GM23338 (cell line): ENCODE measurements at regions not wholly inside any gene's neighbourhood (a gene's known extent, or its start where the extent isn't known, plus 50 kb on each side); places are given as distances from the start of the nearest gene placed in this dataset.

Experiments
- CREB1 ChIP-seq: fragments of 250-450 bp; sonication (Bioruptor Pico); IDR thresholded peaks from 2 replicates; pipeline ENCODE4 v1.5.0; 2020; ENCODE audit warnings: low read depth, mild to moderate bottlenecking, moderate library complexity
- CTCF ChIP-seq, 2 experiments: fragments of 200-600 bp in 1 of 2; sonication (generic) in 1 of 2; conservative IDR thresholded peaks; 2 replicates each; pipeline versions ENCODE4 v1.5.1 to v1.6.1; 2016 to 2017; ENCODE audit warnings: antibody characterized with exemption in 2 of 2, low read depth in 2 of 2, mild to moderate bottlenecking in 2 of 2, moderate library complexity in 1 of 2
- ETS1 ChIP-seq: IDR thresholded peaks from 2 replicates; pipeline ENCODE4 v1.6.1; 2016; ENCODE audit warnings: antibody characterized with exemption
- EZH2 ChIP-seq: fragments of 200-600 bp; sonication (generic); IDR thresholded peaks from one replicate; pipeline ENCODE4 v1.8.0; 2017; ENCODE audit warnings: antibody characterized with exemption, mild to moderate bottlenecking, low read depth; ENCODE audit not compliant: unreplicated experiment
- EZH2phosphoT487 ChIP-seq: fragments of 200-600 bp; sonication (generic); IDR thresholded peaks from one replicate; pipeline ENCODE4 v1.8.1; 2018; ENCODE audit warnings: antibody characterized with exemption; ENCODE audit not compliant: unreplicated experiment
- JUNB ChIP-seq: IDR thresholded peaks from one replicate; pipeline ENCODE4 v1.6.1; 2016; ENCODE audit warnings: antibody characterized with exemption; ENCODE audit not compliant: unreplicated experiment
- POLR2AphosphoS5 ChIP-seq: IDR thresholded peaks from 2 replicates; pipeline ENCODE4 v1.6.1; 2016; ENCODE audit warnings: antibody characterized with exemption, low read depth
- STAT1 ChIP-seq: IDR thresholded peaks from one replicate; pipeline ENCODE4 v1.6.1; 2016; ENCODE audit warnings: antibody characterized with exemption; ENCODE audit not compliant: unreplicated experiment
- ZNF114 ChIP-seq: fragments of 250-450 bp; sonication (Bioruptor Pico); IDR thresholded peaks from 2 replicates; pipeline ENCODE4 v1.5.0; 2020; ENCODE audit warnings: mild to moderate bottlenecking, moderate library complexity
- TF ChIP-seq, protein P1 (sequence below): IDR thresholded peaks from one replicate; pipeline ENCODE4 v1.6.1; 2018; ENCODE audit warnings: antibody characterized with exemption; ENCODE audit not compliant: unreplicated experiment

DNA sequence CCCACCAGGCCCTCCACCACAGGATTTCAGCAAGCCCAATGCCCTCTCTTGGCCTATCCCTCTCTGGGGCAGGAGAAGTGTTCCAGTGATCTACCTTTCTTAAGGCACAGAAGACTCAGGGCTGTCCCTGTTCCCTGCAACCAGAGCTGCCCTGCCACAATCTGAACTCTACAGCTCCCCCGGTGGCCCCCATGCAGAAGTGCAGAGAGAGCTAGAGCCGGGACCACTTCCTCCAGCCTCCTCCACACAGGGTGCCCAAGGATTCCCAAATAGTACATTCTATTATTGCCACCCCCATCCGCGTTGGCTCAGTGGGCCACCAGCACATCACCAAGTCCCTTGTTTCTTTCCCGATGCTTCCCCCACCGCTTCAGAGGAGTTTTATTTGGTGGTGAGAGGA lies 114.8 kb upstream of the PTPRM start:
- TF ChIP-seq CTCF (conservative IDR thresholded peaks at IDR 0.05; ENCODE audit: low read depth in 2 of 2) (peak; percentile 66 to 70), POLR2AphosphoS5 (no peak), EZH2 (no peak), EZH2phosphoT487 (no peak), CREB1 (CRISPR knock-in tag) (no peak), STAT1 (no peak), JUNB (no peak), ZNF114 (CRISPR knock-in tag) (no peak), ETS1 (no peak)
- TF ChIP-seq, protein P1, sequence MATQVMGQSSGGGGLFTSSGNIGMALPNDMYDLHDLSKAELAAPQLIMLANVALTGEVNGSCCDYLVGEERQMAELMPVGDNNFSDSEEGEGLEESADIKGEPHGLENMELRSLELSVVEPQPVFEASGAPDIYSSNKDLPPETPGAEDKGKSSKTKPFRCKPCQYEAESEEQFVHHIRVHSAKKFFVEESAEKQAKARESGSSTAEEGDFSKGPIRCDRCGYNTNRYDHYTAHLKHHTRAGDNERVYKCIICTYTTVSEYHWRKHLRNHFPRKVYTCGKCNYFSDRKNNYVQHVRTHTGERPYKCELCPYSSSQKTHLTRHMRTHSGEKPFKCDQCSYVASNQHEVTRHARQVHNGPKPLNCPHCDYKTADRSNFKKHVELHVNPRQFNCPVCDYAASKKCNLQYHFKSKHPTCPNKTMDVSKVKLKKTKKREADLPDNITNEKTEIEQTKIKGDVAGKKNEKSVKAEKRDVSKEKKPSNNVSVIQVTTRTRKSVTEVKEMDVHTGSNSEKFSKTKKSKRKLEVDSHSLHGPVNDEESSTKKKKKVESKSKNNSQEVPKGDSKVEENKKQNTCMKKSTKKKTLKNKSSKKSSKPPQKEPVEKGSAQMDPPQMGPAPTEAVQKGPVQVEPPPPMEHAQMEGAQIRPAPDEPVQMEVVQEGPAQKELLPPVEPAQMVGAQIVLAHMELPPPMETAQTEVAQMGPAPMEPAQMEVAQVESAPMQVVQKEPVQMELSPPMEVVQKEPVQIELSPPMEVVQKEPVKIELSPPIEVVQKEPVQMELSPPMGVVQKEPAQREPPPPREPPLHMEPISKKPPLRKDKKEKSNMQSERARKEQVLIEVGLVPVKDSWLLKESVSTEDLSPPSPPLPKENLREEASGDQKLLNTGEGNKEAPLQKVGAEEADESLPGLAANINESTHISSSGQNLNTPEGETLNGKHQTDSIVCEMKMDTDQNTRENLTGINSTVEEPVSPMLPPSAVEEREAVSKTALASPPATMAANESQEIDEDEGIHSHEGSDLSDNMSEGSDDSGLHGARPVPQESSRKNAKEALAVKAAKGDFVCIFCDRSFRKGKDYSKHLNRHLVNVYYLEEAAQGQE = no peak
